GM12891 (cell line): ENCODE measurements at regions not wholly inside any gene's neighbourhood (a gene's known extent, or its start where the extent isn't known, plus 50 kb on each side); places are given as distances from the start of the nearest gene placed in this dataset.

ENCODE experiments used
- PAX5 ChIP-seq: IDR thresholded peaks from 2 replicates; pipeline ENCODE4 v1.6.1; 2011; ENCODE audit warnings: low read length, moderate library complexity, mild to moderate bottlenecking; ENCODE audit not compliant: insufficient read depth, severe bottlenecking
- POLR2A ChIP-seq: IDR thresholded peaks from 2 replicates; pipeline ENCODE4 v1.6.1; 2011; ENCODE audit warnings: low read depth, low read length, control low read depth
- POLR2AphosphoS5 ChIP-seq: IDR thresholded peaks from 2 replicates; pipeline ENCODE4 v1.6.1; 2011; ENCODE audit warnings: low read depth, low read length, control low read depth
- POU2F2 ChIP-seq: IDR thresholded peaks from 2 replicates; pipeline ENCODE4 v1.6.1; 2011; ENCODE audit warnings: low read depth, mild to moderate bottlenecking, control low read depth, low read length, moderate library complexity
- SPI1 ChIP-seq: IDR thresholded peaks from 2 replicates; pipeline ENCODE4 v1.6.1; 2011; ENCODE audit warnings: low read depth, low read length, control low read depth
- TAF1 ChIP-seq: IDR thresholded peaks from 2 replicates; pipeline ENCODE4 v1.6.1; 2011; ENCODE audit warnings: low read depth, low read length, control low read depth

- TF ChIP-seq POLR2A (no peak), POLR2AphosphoS5 (no peak), SPI1 (no peak), PAX5 (peak; percentile 77), TAF1 (no peak), POU2F2 (no peak)
Observed at GRCh38 chr2:39512434-39512935, 75.4 kb upstream of the MAP4K3 start.
